MM.1S (cell line): ENCODE measurements at regions not wholly inside any gene's neighbourhood (a gene's known extent, or its start where the extent isn't known, plus 50 kb on each side); places are given as distances from the start of the nearest gene placed in this dataset.
A peak's percentile ranks its signal among the peaks of the same experiment; 100 is the strongest.

Experiments
- DNase-seq: peaks from one replicate; pipeline ENCODE4 v3.0.0-alpha.2; 2015
- H2AFZ ChIP-seq: fragments of 300-600 bp; sonication (generic); 2 replicates; pipeline ENCODE4 v1.6.0; 2016; ENCODE audit warnings: antibody characterized with exemption, low read length
- H3F3A ChIP-seq: fragments of 300-600 bp; sonication (generic); 2 replicates; pipeline ENCODE4 v1.6.1; 2016; ENCODE audit warnings: mild to moderate bottlenecking, antibody characterized with exemption, low read length, moderate library complexity, mixed read lengths; ENCODE audit not compliant: insufficient read depth
- H3K27ac ChIP-seq: fragments of 300-600 bp; sonication (generic); 2 replicates; pipeline ENCODE4 v1.5.1; 2016; ENCODE audit warnings: mild to moderate bottlenecking, low read length
- H3K27me3 ChIP-seq: fragments of 300-600 bp; sonication (generic); replicated peaks from 2 replicates; pipeline ENCODE4 v1.6.0; 2016; ENCODE audit warnings: low read length; ENCODE audit not compliant: insufficient read depth
- H3K36me3 ChIP-seq: fragments of 300-600 bp; sonication (generic); replicated peaks from 2 replicates; pipeline ENCODE4 v1.6.1; 2016; ENCODE audit warnings: mild to moderate bottlenecking, low read length, mixed read lengths; ENCODE audit not compliant: insufficient read depth
- H3K4me1 ChIP-seq: fragments of 300-600 bp; sonication (generic); 2 replicates; pipeline ENCODE4 v1.6.1; 2016; ENCODE audit warnings: low read length, mixed read lengths
- H3K4me2 ChIP-seq: fragments of 300-600 bp; sonication (generic); 2 replicates; pipeline ENCODE4 v1.6.0; 2016; ENCODE audit warnings: low read depth, low read length
- H3K4me3 ChIP-seq: fragments of 300-600 bp; sonication (generic); 2 replicates; pipeline ENCODE4 v1.5.1; 2016; ENCODE audit warnings: low read length, mixed read lengths
- H3K79me2 ChIP-seq: fragments of 300-600 bp; sonication (generic); 2 replicates; pipeline ENCODE4 v1.6.1; 2016; ENCODE audit warnings: mixed run types, low read length, mixed read lengths
- H3K9ac ChIP-seq: fragments of 300-600 bp; sonication (generic); 2 replicates; pipeline ENCODE4 v1.6.1; 2016; ENCODE audit warnings: low read length, mixed read lengths
- H3K9me2 ChIP-seq: fragments of 300-600 bp; sonication (generic); replicated peaks from 2 replicates; pipeline ENCODE4 v1.6.1; 2016; ENCODE audit warnings: mild to moderate bottlenecking, low read length, mixed read lengths; ENCODE audit not compliant: insufficient read depth
- H3K9me3 ChIP-seq: fragments of 300-600 bp; sonication (generic); replicated peaks from 2 replicates; pipeline ENCODE4 v1.6.1; 2016; ENCODE audit warnings: mild to moderate bottlenecking, low read length, mixed read lengths; ENCODE audit not compliant: insufficient read depth
- H4K20me1 ChIP-seq: fragments of 300-600 bp; sonication (generic); 2 replicates; pipeline ENCODE4 v1.6.1; 2016; ENCODE audit warnings: mild to moderate bottlenecking, low read length, moderate library complexity, mixed read lengths; ENCODE audit not compliant: insufficient read depth
- CTCF ChIP-seq: fragments of 300-600 bp; sonication (generic); IDR thresholded peaks from 2 replicates; pipeline ENCODE4 v1.5.1; 2016; ENCODE audit warnings: antibody characterized with exemption, low read length, mixed read lengths
- EZH2 ChIP-seq: fragments of 300-600 bp; sonication (generic); optimal IDR thresholded peaks from 2 replicates; pipeline ENCODE3; 2017; ENCODE audit warnings: low read depth, mild to moderate bottlenecking, antibody characterized with exemption, low read length, mixed read lengths
- EZH2phosphoT487 ChIP-seq: fragments of 300-600 bp; sonication (generic); IDR thresholded peaks from 2 replicates; pipeline ENCODE4 v1.6.1; 2018; ENCODE audit warnings: antibody characterized with exemption, low read length

GRCh38 chr5:60507687-60508086 is 192.3 kb downstream of the DEPDC1B start:
- Histone ChIP-seq H3K27me3 (no peaks in the 10 kb centered on the region), H4K20me1 (no peaks in the 10 kb centered on the region), H3K79me2 (no peaks in the 10 kb centered on the region), H3K4me2 (no peak overlapping the region), H3F3A (peaks cover 34% of the 10 kb centered on the region), H3K36me3 (no peaks in the 10 kb centered on the region), H3K9ac (no peak overlapping the region), H3K9me2 (no peaks in the 10 kb centered on the region), H2AFZ (no peak overlapping the region), H3K4me3 (no peak overlapping the region), H3K27ac (no peak overlapping the region), H3K4me1 (peaks cover 49% of the 10 kb centered on the region), H3K9me3 (no peaks in the 10 kb centered on the region)
- TF ChIP-seq EZH2 = no peak
- no peak for TF ChIP-seq EZH2phosphoT487
- TF ChIP-seq CTCF = no peak
- DNase-seq = no peak

- H4K20me1 ChIP-seq = no peaks in the 10 kb centered on the region
- no peaks in the 10 kb centered on the region for H3K79me2 ChIP-seq
- no peak overlapping the region for H3K9ac ChIP-seq
- H3K9me3 ChIP-seq = no peaks in the 10 kb centered on the region
- no peak for TF ChIP-seq CTCF
- no peak for TF ChIP-seq EZH2
- no peak for TF ChIP-seq EZH2phosphoT487
- no peak overlapping the region for H3K4me3 ChIP-seq
- H3K9me2 ChIP-seq = no peaks in the 10 kb centered on the region
- H3K27ac ChIP-seq = no peak overlapping the region
- no peak overlapping the region for H2AFZ ChIP-seq
- peaks cover 44% of the 10 kb centered on the region for H3K4me1 ChIP-seq
- peaks cover 29% of the 10 kb centered on the region for H3F3A ChIP-seq
- DNase-seq = peak; percentile 19
- no peaks in the 10 kb centered on the region for H3K36me3 ChIP-seq
- H3K27me3 ChIP-seq = no peaks in the 10 kb centered on the region
- 0 out of 2 replicates have a peak overlapping the region, but pooled peaks have one; percentile 68 for H3K4me2 ChIP-seq
These were observed 194.4 kb downstream of the DEPDC1B start for GRCh38 chr5:60505373-60506171.

GRCh38 chr5:60504342-60504741 is 195.6 kb downstream of the DEPDC1B start:
- no peaks in the 10 kb centered on the region for H3K36me3 ChIP-seq
- peaks cover 31% of the 10 kb centered on the region for H3K4me1 ChIP-seq
- H2AFZ ChIP-seq = peak overlapping the region; percentile 39; the same call in 1 of the 2 replicates
- H3K9ac ChIP-seq = peak overlapping the region; percentile 16; the same call in 1 of the 2 replicates
- no peaks in the 10 kb centered on the region for H3K27me3 ChIP-seq
- H3K79me2 ChIP-seq = no peaks in the 10 kb centered on the region
- H3F3A ChIP-seq = peaks cover 20% of the 10 kb centered on the region
- peak; percentile 76 for DNase-seq
- no peaks in the 10 kb centered on the region for H3K9me3 ChIP-seq
- peak overlapping the region; percentile 23 for H3K4me3 ChIP-seq
- TF ChIP-seq EZH2 (no peak), CTCF (no peak), EZH2phosphoT487 (no peak)
- peak overlapping the region; percentile 68; the same call in 1 of the 2 replicates for H3K27ac ChIP-seq
- H3K9me2 ChIP-seq = no peaks in the 10 kb centered on the region
- no peaks in the 10 kb centered on the region for H4K20me1 ChIP-seq
- H3K4me2 ChIP-seq = peak overlapping the region; percentile 68
